ENCODE measurements at regions not wholly inside any gene's neighbourhood (a gene's known extent, or its start where the extent isn't known, plus 50 kb on each side); places are given as distances from the start of the nearest gene placed in this dataset.

GRCh38 chr10:42939237-42939636, 137.6 kb upstream of the RET start:
- no peak for TF ChIP-seq CTCF (IDR thresholded peaks at IDR 0.05; ENCODE audit: low read depth, low read length)
- TF ChIP-seq POLR2A (IDR thresholded peaks at IDR 0.05; ENCODE audit: extremely low read depth, insufficient read length): no peak
- no peak for TF ChIP-seq MAX (IDR thresholded peaks at IDR 0.05; ENCODE audit: low read depth, low read length)
